NT2/D1 (cell line): ENCODE measurements at regions not wholly inside any gene's neighbourhood (a gene's known extent, or its start where the extent isn't known, plus 50 kb on each side); places are given as distances from the start of the nearest gene placed in this dataset.

Experiments used
- SUZ12 ChIP-seq: IDR thresholded peaks from 2 replicates; pipeline ENCODE4 v1.6.1; 2011; ENCODE audit not compliant: insufficient read length, insufficient read depth; ENCODE audit errors: extremely low read depth
- YY1 ChIP-seq: IDR thresholded peaks from 2 replicates; pipeline ENCODE4 v1.6.1; 2011; ENCODE audit not compliant: insufficient read length, insufficient read depth

DNA sequence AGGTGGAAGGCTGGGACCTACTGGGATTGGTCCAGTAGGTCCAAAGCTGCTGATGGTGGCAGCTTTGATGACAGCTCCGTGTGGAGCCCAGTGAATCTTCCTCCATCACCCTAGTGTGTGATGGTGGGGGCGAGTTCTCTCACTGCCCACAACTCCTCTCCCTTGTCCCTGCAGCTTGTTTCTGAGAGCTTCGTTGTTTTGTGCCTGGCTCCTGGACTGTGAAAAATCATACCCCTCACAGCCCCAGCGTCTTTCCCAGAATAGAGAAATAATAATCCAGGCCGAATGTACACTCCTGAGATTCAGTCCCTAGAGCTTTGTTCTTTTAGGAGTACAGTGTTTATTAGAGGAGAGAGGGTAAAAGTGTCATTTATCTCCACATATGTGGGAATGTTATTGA, 372.2 kb downstream of the ENC1 start:
- TF ChIP-seq YY1, result no peak
- TF ChIP-seq SUZ12, result no peak
